Endothelial cell of umbilical vein (primary cell): ENCODE measurements at regions not wholly inside any gene's neighbourhood (a gene's known extent, or its start where the extent isn't known, plus 50 kb on each side); places are given as distances from the start of the nearest gene placed in this dataset.

ENCODE experiments used
- BruUV-seq: library from RNA; stranded (reverse); fragments of 400-500 nt; replicated peaks from 2 replicates; lab custom pipeline; 2021; lab: Mats Ljungman, UMichigan
- CTCF ChIA-PET: fragments of 300-600, 350-600 bp; sonication (Branson Sonifier 250); formaldehyde crosslinking; loops from one replicate; lab custom pipeline; 2021; ENCODE audit warnings: antibody characterized with exemption, inconsistent platforms; lab: Charles Lee
- POLR2A ChIA-PET: fragments of 300-600, 350-600 bp; sonication (Branson Sonifier 250); formaldehyde crosslinking; loops from one replicate; lab custom pipeline; 2021; ENCODE audit warnings: antibody characterized with exemption, inconsistent platforms; lab: Charles Lee
- DNase-seq: peaks from one replicate; pipeline ENCODE4 v3.0.0-alpha.2; 2011; ENCODE audit warnings: low read depth, low spot score
- FAIRE-seq: peaks from 2 replicates; lab custom pipeline; 2011; peaks lifted over from hg19 to GRCh38; lab: Jason Lieb, UNC
- H2AFZ ChIP-seq: 2 replicates; pipeline ENCODE4 v1.6.0; 2012; ENCODE audit warnings: low read depth, low read length, control low read depth, inconsistent platforms
- H3K27ac ChIP-seq: 2 replicates; pipeline ENCODE4 v1.5.1; 2011; ENCODE audit warnings: low read depth, mild to moderate bottlenecking, control low read depth, low read length, moderate library complexity; ENCODE audit not compliant: insufficient read depth
- H3K27me3 ChIP-seq, 2 experiments: 2 replicates each; pipeline versions ENCODE4 v1.6.0 to v1.6.1; 2011; ENCODE audit warnings: low read length in 2 of 2, mixed read lengths in 1 of 2; ENCODE audit not compliant: control insufficient read depth in 2 of 2, insufficient read depth in 2 of 2
- H3K36me3 ChIP-seq, 2 experiments: 2 replicates in 1 of 2; 3 replicates in 1 of 2; pipeline ENCODE4 v1.5.1; 2011; ENCODE audit warnings: low read length in 2 of 2, mild to moderate bottlenecking in 1 of 2, moderate library complexity in 1 of 2; ENCODE audit not compliant: control insufficient read depth in 2 of 2, insufficient read depth in 2 of 2; ENCODE audit errors: extremely low read depth in 1 of 2
- H3K4me1 ChIP-seq: 3 replicates; pipeline ENCODE4 v1.5.1; 2011; ENCODE audit warnings: mild to moderate bottlenecking, low read length; ENCODE audit not compliant: control insufficient read depth, insufficient read depth; ENCODE audit errors: extremely low read depth
- H3K4me2 ChIP-seq: 2 replicates; pipeline ENCODE4 v1.6.1; 2011; ENCODE audit warnings: low read length, control low read depth, mixed read lengths; ENCODE audit not compliant: insufficient read depth
- H3K4me3 ChIP-seq, 3 experiments: fragments of 200-600 bp in 1 of 3; sonication (generic), shearing (Covaris generic) in 1 of 3; replicated peaks in 1 of 3; 2 replicates each; pipeline ENCODE4 v1.5.1; 2011 to 2016; ENCODE audit warnings: control low read depth in 3 of 3, low read length in 3 of 3, mild to moderate bottlenecking in 2 of 3, inconsistent platforms in 1 of 3, low read depth in 1 of 3, moderate library complexity in 1 of 3; ENCODE audit not compliant: insufficient read depth in 1 of 3
- H3K79me2 ChIP-seq: 2 replicates; pipeline ENCODE4 v1.6.0; 2012; ENCODE audit warnings: low read length, inconsistent platforms; ENCODE audit not compliant: control insufficient read depth, insufficient read depth
- H3K9ac ChIP-seq: replicated peaks from 2 replicates; pipeline ENCODE3; 2011; ENCODE audit warnings: low read length, control low read depth; ENCODE audit not compliant: insufficient read depth; ENCODE audit errors: extremely low read depth
- H3K9me1 ChIP-seq: replicated peaks from 3 replicates; pipeline ENCODE4 v1.6.0; 2011; ENCODE audit warnings: mild to moderate bottlenecking, low read length; ENCODE audit not compliant: control insufficient read depth, insufficient read depth; ENCODE audit errors: extremely low read depth
- H3K9me3 ChIP-seq: replicated peaks from 2 replicates; pipeline ENCODE4 v1.5.1; 2012; ENCODE audit warnings: low read length, inconsistent platforms; ENCODE audit not compliant: control insufficient read depth, insufficient read depth
- H4K20me1 ChIP-seq: replicated peaks from 2 replicates; pipeline ENCODE3; 2011; ENCODE audit warnings: mild to moderate bottlenecking, low read length; ENCODE audit not compliant: control insufficient read depth, insufficient read depth; ENCODE audit errors: extremely low read depth
- CTCF ChIP-seq, 2 donors: IDR thresholded peaks; 1 replicate in 1 of 2; 2 replicates in 1 of 2; pipeline ENCODE4 v1.5.1; 2011; ENCODE audit warnings: low read length in 2 of 2, mild to moderate bottlenecking in 2 of 2, moderate library complexity in 2 of 2, control low read depth in 1 of 2, inconsistent platforms in 1 of 2, low read depth in 1 of 2; ENCODE audit not compliant: insufficient read depth in 1 of 2; ENCODE audit errors: extremely low read depth in 1 of 2
- EZH2 ChIP-seq: IDR thresholded peaks from 2 replicates; pipeline ENCODE4 v1.6.1; 2012; ENCODE audit warnings: borderline replicate concordance, low read depth, mild to moderate bottlenecking, moderate library complexity, low read length, inconsistent platforms; ENCODE audit not compliant: severe bottlenecking
- FOS ChIP-seq: IDR thresholded peaks from 2 replicates; pipeline ENCODE4 v1.6.1; 2011; ENCODE audit warnings: mild to moderate bottlenecking, low read length, moderate library complexity, borderline replicate concordance; ENCODE audit not compliant: insufficient read depth
- GATA2 ChIP-seq: IDR thresholded peaks from 2 replicates; pipeline ENCODE4 v1.7.0; 2011; ENCODE audit warnings: low read depth, mild to moderate bottlenecking, moderate library complexity, mixed read lengths, low read length; ENCODE audit not compliant: insufficient read length, insufficient read depth
- JUN ChIP-seq: IDR thresholded peaks from 2 replicates; pipeline ENCODE4 v1.6.1; 2011; ENCODE audit warnings: borderline replicate concordance, low read depth; ENCODE audit not compliant: insufficient read length, insufficient read depth
- MAX ChIP-seq: IDR thresholded peaks from 2 replicates; pipeline ENCODE4 v1.6.1; 2011; ENCODE audit not compliant: insufficient read depth, insufficient read length
- MYC ChIP-seq: IDR thresholded peaks from one replicate; pipeline ENCODE4 v1.6.1; 2011; ENCODE audit warnings: mild to moderate bottlenecking, low read depth, low read length
- POLR2A ChIP-seq: IDR thresholded peaks from 2 replicates; pipeline ENCODE4 v1.6.1; 2012; ENCODE audit warnings: low read depth, mild to moderate bottlenecking, control low read depth, low read length
- POLR2AphosphoS5 ChIP-seq: IDR thresholded peaks from 2 replicates; pipeline ENCODE4 v1.6.1; 2012; ENCODE audit warnings: low read depth, mild to moderate bottlenecking, control low read depth, low read length, moderate library complexity; ENCODE audit not compliant: insufficient read depth
- dilution Hi-C: fragments of 300-500 bp; cut with MboI; formaldehyde crosslinking; loops from one replicate; pipeline ENCODE4 v1.15.0; 2019; ENCODE audit warnings: low sequenced_read_pairs; ENCODE audit not compliant: extremely low pct_ligation_motif_present
- intact Hi-C: fragments of 100-400 bp; cut with micrococcal nuclease; formaldehyde crosslinking; loops from one replicate; pipeline ENCODE4 v1.10.0; 2022

GRCh38 chr2:52779446-52779845, 988.2 kb upstream of the CHAC2 start:
- CTCF ChIA-PET, result no interaction called here
- H3K79me2 ChIP-seq, result no peaks in the 10 kb centered on the region
- POLR2A ChIA-PET, result no interaction called here
- no peak overlapping the region for H3K4me3 ChIP-seq
- H3K36me3 ChIP-seq, result no peaks in the 10 kb centered on the region
- no peak overlapping the region for H3K9ac ChIP-seq
- TF ChIP-seq POLR2AphosphoS5, result no peak
- TF ChIP-seq CTCF (IDR thresholded peaks at IDR 0.05; ENCODE audit: extremely low read depth in 1 of 2, insufficient read depth in 1 of 2, low read depth in 1 of 2, low read length in 2 of 2), result no peak
- TF ChIP-seq JUN, result no peak
- TF ChIP-seq EZH2, result no peak
- TF ChIP-seq MYC, result no peak
- no peak for TF ChIP-seq GATA2
- TF ChIP-seq MAX, result no peak
- TF ChIP-seq POLR2A, result no peak
- no peak for TF ChIP-seq FOS
- intact Hi-C loops, result no loop called here
- H4K20me1 ChIP-seq, result no peaks in the 10 kb centered on the region
- FAIRE-seq (no peak), DNase-seq (no peak)
- no peaks in the 10 kb centered on the region for H3K9me3 ChIP-seq
- dilution Hi-C loops, result no loop called here
- H3K4me2 ChIP-seq, result no peak overlapping the region
- H3K27me3 ChIP-seq, result no peaks in the 10 kb centered on the region
- no peaks in the 10 kb centered on the region for H3K9me1 ChIP-seq
- no TSS peak for BruUV-seq
- no peak overlapping the region for H3K27ac ChIP-seq
- H3K4me1 ChIP-seq, result no peaks in the 10 kb centered on the region
- H2AFZ ChIP-seq, result no peak overlapping the region
